HG03457 (cell line): ENCODE measurements at regions not wholly inside any gene's neighbourhood (a gene's known extent, or its start where the extent isn't known, plus 50 kb on each side); places are given as distances from the start of the nearest gene placed in this dataset.

Experiments used
- ATAC-seq: cut with Tn5 transposase; IDR thresholded peaks from one replicate; pipeline ENCODE4 v1.9.1; 2021; ENCODE audit warnings: moderate number of reproducible peaks; ENCODE audit not compliant: unreplicated experiment

DNA sequence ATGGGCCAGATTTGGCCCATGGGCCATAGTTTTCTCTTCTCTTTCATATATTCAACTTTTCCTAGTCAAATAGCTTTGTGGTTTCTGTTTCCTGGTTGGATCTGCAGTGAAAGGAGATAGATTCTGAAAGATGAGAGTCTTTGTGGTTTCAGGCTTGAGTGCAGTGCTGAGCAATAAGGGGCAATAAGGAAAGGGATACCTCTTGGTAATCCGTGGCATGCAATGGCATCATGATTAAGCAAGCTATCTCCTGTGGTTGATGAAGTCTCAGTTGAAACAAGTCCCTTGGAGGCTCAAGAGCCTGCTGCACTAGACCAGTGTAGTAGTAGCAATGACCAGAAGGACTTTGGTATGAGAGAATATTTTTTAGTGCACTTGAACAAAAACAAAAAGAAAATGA, 187.7 kb upstream of the CNTNAP2 start:
- ATAC-seq = no peak

DNA sequence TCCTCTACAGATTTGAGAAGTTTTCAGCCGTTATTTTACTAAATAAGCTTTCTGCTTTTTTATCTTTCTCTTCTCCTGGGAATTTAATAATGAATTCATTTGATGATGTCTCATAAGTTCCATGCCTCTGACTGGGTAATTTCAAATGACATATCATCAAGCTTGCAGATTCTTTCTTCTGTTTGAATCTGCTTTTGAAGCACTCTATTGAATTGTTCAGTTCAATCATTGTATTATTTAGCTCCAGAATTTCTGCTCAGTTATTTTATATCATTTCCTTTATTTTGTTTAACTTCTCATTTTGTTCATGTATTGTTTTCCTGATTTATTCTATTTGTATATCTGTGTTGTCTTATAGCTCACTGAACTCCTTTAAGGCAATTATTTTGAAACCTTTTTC, 196.9 kb upstream of the CNTNAP2 start:
- ATAC-seq = no peak

DNA sequence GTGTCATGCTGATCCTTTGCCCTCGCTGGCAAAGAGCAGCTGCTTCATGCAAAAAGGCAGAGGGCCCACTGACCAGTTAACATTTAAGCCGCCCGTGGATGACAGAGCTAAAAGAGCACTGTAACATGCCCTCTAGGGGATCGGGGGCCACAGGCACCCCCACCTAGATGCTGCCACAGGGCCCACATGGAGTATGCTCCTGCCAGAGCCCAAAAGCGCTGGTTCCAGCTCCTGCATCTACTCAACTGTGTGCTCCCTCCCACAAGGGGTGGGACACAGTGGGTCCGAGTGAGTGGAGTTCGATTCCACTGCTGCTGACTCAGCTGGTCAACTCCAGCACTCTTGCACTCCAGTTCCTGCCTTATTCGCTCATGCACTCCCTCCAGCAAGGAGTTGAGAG, 199.8 kb upstream of the CNTNAP2 start:
- ATAC-seq = no peak

DNA sequence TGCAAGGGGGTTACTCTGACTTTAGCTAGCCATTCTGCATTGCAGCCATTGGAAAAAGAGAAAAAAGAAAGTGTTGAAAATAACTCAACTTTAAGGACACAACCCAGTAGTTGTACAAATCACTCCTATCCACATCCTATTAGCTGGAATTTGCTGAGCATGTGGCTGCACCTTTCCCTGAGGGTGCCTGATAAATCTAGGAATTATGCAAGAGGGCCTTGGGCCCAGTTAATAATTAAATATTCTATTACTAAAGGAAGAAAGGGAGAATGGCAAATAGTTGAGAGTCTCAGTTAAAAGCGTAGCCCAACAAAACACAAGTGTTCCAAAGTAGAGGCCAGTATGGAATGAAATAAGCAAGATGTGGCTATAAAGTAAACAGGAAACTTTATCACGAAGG, 200.9 kb upstream of the CNTNAP2 start:
- no peak for ATAC-seq

DNA sequence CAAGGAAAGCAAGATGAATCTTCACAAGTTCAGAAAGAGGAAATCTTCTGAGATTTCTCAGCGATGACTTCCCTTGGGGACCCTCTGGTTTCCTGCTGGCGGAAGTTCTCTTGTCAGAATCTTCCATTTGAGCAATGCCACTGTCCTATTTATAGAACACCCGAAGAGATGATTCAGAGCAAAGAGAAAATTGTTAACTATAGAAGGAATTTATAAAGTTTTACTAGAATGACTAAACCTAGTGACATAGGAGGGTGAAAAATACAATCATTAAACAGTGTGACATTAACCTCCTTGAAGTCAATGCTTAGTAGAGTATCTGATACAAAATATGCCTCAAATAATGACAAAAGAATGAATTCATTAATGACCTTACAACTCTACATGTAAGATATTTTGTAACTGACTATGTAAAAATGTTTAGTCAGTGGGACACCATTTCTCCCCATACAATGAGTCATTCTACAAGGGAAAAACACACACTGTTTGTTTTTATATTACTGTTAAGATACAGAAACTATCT, 206.5 kb upstream of the CNTNAP2 start:
- peak; percentile 72 for ATAC-seq

DNA sequence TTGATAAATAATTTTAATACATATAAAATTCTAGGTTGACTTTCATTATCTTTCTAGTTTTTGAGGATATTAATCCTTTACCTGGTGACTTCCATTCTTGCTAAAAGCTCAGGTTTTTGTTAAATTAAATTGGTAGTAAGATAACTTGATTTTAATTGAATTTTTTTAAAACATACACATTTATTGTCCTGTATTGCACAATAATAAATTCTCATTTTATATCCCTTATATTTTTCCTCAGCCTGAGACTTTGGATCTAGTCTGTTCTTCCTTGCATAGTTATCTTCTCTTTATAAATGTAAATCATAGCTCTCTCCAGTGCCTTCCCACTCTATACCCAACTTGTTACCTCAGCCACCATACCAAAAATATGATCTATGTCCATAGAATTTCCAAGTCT, 212.9 kb upstream of the CNTNAP2 start:
- no peak for ATAC-seq

DNA sequence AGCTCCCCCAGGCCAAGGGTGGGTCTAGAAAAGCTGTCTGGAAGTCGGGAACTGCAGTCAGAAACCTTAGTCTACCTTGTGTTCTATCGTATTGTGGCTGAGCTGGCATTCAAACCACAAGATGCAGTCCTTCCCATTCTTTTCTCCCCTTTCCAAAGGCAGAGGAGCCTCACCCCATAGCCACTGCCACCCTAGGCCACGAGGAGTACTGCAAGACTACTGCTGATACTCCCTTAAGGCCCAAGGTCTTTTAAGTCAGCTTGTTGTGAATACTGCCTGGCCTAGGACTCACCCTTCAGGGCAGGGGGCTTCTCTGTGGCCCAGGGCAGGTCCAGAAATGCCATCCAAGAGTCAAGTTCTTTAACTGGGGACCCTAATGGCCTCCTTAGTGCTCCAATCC, 214.5 kb upstream of the CNTNAP2 start:
- no peak for ATAC-seq

DNA sequence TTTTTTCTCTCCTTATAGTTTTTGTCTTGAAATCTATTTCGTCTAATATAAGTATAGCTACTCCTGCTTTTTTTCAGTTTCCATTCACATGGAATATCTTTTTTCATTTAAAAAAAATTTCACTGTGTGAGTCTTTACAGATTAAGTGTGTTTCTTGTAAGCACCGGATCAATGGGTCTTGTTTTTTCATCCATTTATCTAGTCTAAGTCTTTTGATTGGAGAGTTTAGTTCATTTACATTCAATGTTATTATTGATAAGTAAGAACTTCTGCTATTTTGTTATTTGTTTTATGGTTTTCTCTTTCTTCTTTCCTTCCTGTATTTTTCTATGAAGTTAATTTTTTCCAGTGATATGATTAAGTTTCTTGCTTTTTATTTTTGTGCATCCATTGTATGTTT, 216.7 kb upstream of the CNTNAP2 start:
- ATAC-seq = no peak

DNA sequence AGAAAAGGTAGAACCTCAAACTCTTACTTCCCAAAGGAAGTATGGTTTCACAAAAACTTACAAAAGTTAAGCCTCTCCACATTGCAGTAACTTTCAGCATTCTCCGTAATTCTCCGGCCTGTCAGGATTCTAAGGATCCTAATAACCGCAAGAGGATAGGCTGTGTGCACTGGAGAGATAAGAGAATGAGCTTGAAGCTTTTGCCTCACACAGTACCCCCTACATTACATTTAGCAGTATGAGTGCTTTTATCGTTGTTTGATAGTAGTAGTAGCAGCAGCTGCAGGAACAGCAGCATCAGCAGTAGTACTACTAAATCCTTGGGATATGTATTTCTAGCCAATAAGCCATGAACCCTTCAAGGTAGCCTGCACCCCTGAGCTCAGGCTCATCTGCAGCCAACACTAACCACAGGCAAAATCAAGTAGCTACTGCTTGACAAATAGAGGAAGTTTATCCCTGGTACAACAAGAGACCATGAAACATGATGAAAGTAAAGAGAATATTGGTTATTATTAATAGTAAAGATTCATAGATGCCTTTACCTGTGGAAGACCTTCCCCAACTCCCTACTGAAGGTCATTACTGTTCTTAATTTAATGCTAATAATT, 222.6 kb upstream of the CNTNAP2 start:
- no peak for ATAC-seq

DNA sequence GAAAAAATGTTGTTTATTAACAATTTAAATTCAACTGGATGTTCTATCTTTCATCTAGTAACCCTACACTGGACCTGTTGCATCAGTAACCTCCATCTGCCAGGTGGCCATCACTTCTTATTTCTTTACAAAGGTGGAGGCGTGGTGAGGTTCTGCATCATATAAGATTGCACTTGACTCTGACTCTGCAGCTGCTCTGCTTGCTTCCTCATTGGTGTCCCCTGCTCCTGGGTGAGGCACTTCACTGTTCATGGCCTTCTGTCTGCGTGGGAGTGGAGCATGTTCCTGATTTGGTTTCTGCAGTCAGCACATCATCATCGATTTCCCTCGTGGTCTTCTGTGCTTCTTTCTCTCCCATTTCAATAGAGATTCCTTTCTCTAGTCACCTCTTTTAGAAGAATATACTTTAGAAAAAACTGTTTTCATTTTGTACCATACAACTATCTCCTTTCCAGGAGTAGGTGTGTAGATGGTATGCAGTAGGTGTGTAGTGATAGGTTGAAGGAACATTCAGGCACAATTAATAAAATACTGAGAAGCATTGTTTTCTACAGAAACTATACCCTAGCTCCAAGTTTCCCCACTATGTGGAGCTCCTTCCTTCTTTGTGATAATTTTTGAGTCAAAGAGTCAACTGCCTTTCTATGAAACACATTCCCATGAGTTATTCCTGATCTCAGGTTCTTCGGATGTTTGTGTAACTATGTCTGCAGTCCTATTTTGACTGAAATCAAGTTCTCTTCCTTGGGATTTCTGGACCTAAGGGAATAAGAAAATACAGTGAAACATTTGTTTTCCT, 231.7 kb upstream of the CNTNAP2 start:
- no peak for ATAC-seq

DNA sequence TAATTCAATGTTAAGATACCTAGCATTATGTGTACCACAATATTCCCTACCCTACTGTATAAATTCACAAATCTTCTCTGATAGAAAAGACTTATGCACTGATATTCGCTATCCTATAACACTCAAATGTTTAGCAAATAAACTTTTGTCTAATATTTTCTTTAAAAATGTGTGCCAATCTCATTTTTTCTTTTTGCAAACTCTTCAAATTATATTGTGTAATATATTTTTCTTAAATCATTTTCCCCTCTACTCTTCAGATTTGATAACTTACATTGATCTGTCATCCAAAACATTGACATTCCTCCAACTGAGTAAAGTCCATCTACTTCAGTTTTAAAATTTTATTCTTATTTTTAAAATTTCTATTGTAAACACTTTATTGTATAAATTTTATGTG, 240.2 kb upstream of the CNTNAP2 start:
- no peak for ATAC-seq

DNA sequence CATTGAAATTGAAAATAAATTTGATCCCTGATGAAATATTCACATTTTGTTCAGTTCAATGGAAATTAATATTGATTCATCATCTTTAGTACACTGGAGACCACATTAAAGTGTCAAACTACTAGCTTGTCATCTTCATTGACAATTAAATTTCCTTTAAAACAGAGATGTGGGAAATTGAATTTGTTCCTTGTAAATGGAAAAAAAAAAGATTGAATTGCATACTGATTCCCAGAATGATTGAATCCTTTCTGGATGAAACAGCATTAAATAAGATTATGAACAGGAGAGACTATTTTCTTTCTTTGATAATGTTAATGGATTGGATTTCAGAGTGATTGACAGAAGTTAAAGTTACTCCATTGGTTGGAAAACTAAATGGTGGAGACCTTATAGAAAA, 241.3 kb upstream of the CNTNAP2 start:
- no peak for ATAC-seq

DNA sequence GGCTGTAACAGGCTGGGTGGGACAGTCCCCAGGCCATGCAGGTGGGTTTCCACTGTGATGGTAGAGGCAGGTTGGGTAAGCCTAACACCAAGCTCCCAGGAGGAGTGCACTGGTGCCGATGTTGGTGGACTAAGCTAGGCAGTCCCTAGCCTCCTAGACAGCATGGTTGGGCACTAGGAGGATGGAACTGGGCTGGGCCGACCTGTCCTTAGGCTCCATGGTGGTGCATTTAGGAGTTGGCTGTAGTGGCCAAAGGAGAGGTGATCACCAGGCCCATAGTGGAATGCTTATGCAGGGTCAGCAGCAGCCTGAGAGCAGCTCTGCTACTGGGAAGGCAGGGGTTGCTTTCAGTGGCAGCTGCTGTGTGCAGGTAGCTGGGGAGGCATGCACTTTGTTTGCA, 247.7 kb upstream of the CNTNAP2 start:
- ATAC-seq = no peak

DNA sequence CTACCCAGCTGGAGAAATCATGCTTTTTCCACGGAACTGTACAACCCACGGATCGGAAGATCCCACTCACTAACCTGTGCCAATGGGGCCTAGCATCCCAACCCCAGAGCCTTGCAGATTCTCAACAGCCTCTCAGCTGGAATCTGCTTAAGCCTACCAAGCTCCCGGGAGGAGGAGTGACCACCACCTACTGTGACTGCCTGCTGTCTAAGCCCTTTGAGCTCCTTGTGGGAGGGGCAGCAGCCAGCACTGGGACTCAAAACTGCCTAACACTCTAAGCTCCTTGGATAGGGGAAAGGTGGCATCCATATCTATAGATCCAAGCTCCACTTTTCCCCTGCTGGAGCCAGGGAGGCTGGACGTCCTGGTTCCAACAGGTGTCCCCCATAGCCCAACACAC, 254.4 kb upstream of the CNTNAP2 start:
- no peak for ATAC-seq

DNA sequence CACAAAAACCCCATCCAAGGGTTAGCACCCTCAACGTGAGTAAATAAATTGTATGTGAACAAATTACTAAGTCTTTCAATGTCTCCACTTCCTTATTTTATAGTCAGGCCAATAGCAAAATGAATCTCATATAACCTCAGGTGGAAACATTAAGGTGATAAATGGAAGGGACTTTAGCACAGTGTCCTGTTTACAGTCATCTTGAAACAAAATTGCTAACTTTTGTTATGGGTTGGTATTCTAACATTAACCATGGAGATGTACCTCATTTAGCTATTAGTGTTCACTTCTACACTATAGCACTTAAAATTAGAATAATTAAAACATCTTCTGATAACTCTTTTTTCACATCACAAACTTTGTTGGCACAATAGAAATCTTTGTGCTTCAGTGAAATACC, 255.8 kb upstream of the CNTNAP2 start:
- no peak for ATAC-seq

DNA sequence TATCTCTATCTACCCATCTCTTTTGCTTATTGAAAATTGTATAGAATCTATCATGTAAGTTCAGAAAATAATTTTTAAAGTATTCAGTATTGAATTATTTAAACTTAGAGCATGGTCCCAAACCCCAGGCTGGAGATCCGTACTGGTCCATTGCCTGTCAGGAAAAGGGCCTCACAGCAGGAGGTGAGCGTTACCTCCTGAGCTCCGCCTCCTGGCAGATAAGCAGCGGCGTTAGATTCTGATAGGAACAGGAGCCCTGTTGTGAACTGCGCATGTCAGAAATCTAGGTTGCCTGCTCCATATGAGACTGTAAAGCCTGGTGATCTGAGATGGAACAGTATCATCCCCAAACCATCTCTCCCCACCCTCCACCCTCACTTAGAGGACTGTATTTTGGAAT, 266.0 kb upstream of the CNTNAP2 start:
- no peak for ATAC-seq

DNA sequence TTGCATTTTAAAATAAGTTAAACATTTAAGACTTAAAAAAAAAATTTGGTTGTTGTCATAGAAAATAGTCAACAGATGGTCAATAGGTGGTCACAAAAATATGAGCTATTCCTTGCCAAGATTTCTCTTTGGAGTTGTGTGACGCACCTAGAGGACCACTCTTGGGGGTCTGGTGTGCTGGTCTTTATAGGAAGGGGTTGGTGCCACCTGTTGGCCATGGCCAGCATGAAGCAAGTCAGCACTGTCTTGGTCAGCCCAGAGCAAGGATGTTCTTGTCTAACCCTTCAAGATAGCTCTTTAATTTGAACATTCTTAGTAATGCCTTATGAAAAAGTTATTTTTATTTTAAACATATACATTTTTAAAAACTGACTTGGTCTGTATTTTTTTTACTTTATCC, 267.9 kb upstream of the CNTNAP2 start:
- ATAC-seq = no peak

DNA sequence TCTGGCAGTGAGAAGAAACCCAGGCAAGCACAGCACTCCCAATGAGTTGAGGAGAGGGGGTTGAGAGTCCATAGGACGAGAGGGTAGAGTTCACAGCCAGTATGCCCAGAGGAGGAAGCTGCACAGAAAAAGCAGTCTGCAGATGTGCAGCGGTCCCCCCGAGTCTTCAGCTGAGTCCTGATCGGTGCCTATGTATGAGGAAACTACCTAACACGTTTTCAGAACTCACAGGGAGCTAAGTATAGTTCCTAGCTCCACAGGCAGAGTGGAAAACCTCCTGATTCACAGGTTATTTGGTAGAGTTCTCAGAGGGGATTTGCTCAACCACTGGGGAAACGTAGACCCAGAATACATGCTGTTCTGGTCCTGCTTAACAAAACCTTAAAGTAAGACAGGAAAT, 271.3 kb upstream of the CNTNAP2 start:
- ATAC-seq = no peak

DNA sequence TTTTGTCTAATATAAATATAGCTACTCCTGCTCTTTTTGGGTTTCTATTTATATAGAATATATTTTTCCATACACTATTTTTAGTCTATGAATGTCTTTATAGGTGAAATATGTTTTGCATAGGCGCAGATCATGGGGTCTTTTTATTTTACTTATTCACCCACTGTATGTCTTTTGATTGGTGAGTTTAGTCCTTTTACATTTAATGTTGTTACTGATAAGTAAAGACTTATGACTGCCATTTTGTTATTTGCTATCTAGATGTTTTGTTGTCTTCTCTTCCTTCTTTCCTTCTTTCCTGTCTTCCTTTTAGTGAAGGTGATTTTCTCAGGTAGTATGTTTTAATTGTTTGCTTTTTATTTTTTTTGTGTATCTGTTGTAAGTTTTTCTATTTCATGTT, 276.8 kb upstream of the CNTNAP2 start:
- no peak for ATAC-seq

DNA sequence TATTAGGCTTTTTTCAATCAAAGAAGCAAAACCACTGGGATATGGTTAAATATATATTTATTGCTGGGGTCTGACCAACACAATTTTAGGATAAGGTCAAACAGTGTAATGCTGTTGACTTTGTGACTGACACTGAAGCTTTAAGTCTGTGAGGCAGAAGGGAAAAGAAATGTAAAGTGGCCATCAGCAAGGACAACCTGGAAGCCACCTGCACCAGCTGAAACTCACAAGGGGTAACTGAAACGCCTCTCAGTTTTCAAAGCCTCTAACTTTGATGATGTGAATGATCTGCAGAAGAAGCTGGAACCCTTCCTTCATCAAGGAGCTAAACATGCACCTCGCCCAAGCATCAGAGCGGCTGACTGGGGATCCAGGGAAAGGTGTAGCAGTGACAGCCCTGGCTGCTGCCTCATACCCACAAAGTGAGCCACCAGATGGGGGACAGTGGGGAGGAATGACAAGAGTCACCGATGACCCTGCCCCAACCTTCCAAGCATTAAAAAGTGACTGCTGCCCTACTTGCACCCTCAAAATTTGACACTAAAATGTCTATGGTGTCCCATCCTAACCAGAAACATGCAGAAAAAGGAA, 284.9 kb upstream of the CNTNAP2 start:
- ATAC-seq = no peak

DNA sequence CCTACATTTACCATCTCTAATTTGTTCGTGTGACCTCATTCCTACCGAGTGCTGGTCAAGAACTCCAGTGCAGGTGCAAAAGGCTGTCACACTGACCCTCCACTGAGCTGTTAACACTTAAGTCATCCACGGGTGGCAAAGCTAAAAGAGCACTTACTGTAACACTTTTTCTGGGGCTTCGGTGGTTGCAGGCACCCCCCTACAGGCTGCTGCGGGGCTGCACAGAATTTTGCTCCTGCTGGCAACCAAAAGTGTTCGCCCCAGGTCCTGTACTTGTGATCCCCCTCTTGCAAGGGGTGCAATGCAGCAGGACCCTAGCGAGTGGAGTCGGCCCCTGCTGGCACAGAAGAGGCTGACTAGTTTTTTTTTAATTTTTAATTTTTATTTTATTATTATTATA, 298.9 kb upstream of the CNTNAP2 start:
- ATAC-seq = no peak

DNA sequence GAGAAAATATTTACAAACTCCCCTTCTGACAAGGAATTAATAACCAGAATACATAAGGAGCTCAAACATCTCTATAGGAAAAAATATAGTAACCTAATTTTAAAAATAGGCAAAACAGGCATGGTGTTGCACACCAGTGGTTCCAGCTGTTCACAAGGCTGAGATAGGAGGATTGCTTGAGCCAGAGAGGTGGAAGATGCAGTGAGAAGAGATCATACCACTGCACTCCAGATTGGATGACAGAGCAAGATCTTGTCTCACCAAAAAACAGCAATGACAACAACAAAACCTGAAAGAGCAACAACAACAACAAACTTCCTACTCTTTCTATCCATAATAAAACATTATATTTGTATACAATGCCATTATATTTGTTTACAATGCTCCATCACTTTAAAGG, 304.4 kb upstream of the CNTNAP2 start:
- ATAC-seq = no peak
